HG02970 (cell line): ENCODE measurements at regions not wholly inside any gene's neighbourhood (a gene's known extent, or its start where the extent isn't known, plus 50 kb on each side); places are given as distances from the start of the nearest gene placed in this dataset.
A peak's percentile ranks its signal among the peaks of the same experiment; 100 is the strongest.

Experiments
- ATAC-seq: cut with Tn5 transposase; IDR thresholded peaks from one replicate; pipeline ENCODE4 v1.9.1; 2021; ENCODE audit warnings: mild to moderate bottlenecking, moderate library complexity, moderate number of reproducible peaks; ENCODE audit not compliant: unreplicated experiment, low FRiP score

GRCh38 chr1:42035205-42035829 lies 116.6 kb upstream of the HIVEP3 start:
- ATAC-seq = peak; percentile 67

GRCh38 chr1:42034426-42034825 lies 115.7 kb upstream of the HIVEP3 start:
- ATAC-seq = no peak

GRCh38 chr1:42033629-42034028 lies 114.9 kb upstream of the HIVEP3 start:
- ATAC-seq = no peak

GRCh38 chr1:42017730-42018129 lies 99.0 kb upstream of the HIVEP3 start:
- no peak for ATAC-seq

GRCh38 chr1:42017259-42017658 lies 98.5 kb upstream of the HIVEP3 start:
- no peak for ATAC-seq

GRCh38 chr1:42014823-42015222 lies 96.1 kb upstream of the HIVEP3 start:
- ATAC-seq = no peak

GRCh38 chr1:42013881-42014470 lies 95.3 kb upstream of the HIVEP3 start:
- no peak for ATAC-seq

GRCh38 chr1:42012852-42013251 lies 94.1 kb upstream of the HIVEP3 start:
- ATAC-seq = no peak

GRCh38 chr1:42010381-42010780 lies 91.7 kb upstream of the HIVEP3 start:
- no peak for ATAC-seq

- ATAC-seq = no peak
Measured at GRCh38 chr1:42008264-42008663, 89.5 kb upstream of the HIVEP3 start.

- ATAC-seq = no peak
Measured at GRCh38 chr1:42006836-42007235, 88.1 kb upstream of the HIVEP3 start.

GRCh38 chr1:42006093-42006492 lies 87.4 kb upstream of the HIVEP3 start:
- no peak for ATAC-seq

- ATAC-seq = no peak
Measured at GRCh38 chr1:42005530-42005929, 86.8 kb upstream of the HIVEP3 start.

- no peak for ATAC-seq
Measured at GRCh38 chr1:42004860-42005259, 86.1 kb upstream of the HIVEP3 start.

GRCh38 chr1:42004322-42004721 lies 85.6 kb upstream of the HIVEP3 start:
- ATAC-seq = no peak

- no peak for ATAC-seq
Measured at GRCh38 chr1:42003433-42003832, 84.7 kb upstream of the HIVEP3 start.

GRCh38 chr1:42002220-42002619 lies 83.5 kb upstream of the HIVEP3 start:
- no peak for ATAC-seq

GRCh38 chr1:42000766-42001165 lies 82.0 kb upstream of the HIVEP3 start:
- ATAC-seq = no peak

- no peak for ATAC-seq
Measured at GRCh38 chr1:41999884-42000283, 81.2 kb upstream of the HIVEP3 start.

- no peak for ATAC-seq
Measured at GRCh38 chr1:41998250-41998649, 79.5 kb upstream of the HIVEP3 start.

GRCh38 chr1:41997153-41997552 lies 78.4 kb upstream of the HIVEP3 start:
- ATAC-seq = no peak

- no peak for ATAC-seq
Measured at GRCh38 chr1:41995441-41996130, 76.9 kb upstream of the HIVEP3 start.
